Astrocyte (in vitro differentiated cells and primary cell): ENCODE measurements at regions not wholly inside any gene's neighbourhood (a gene's known extent, or its start where the extent isn't known, plus 50 kb on each side); places are given as distances from the start of the nearest gene placed in this dataset.

Experiments
- CTCF ChIP-seq: IDR thresholded peaks from 2 replicates; pipeline ENCODE4 v1.5.1; 2011; ENCODE audit warnings: low read depth, mild to moderate bottlenecking, inconsistent platforms, low read length, moderate library complexity; ENCODE audit not compliant: insufficient read depth
- EZH2 ChIP-seq: IDR thresholded peaks from 2 replicates; pipeline ENCODE4 v1.6.1; 2012; ENCODE audit warnings: mild to moderate bottlenecking, low read length, inconsistent platforms; ENCODE audit not compliant: insufficient read depth

- TF ChIP-seq CTCF (no peak), EZH2 (no peak)
Observed at GRCh38 chr2:4628998-4629501, 925.7 kb downstream of the DCDC2C start.
